DMS153 (cell line): ENCODE measurements at regions not wholly inside any gene's neighbourhood (a gene's known extent, or its start where the extent isn't known, plus 50 kb on each side); places are given as distances from the start of the nearest gene placed in this dataset.

ENCODE experiments used
- DNase-seq: peaks from one replicate; lab custom pipeline; 2025; lab: John Stamatoyannopoulos, UW

GRCh38 chr20:56925082-56925830, 296.1 kb downstream of the TFAP2C start:
- DNase-seq: no peak

GRCh38 chr20:56925831-56926170, 296.7 kb downstream of the TFAP2C start:
- DNase-seq: no peak

GRCh38 chr20:56926501-56926900, 297.4 kb downstream of the TFAP2C start:
- no peak for DNase-seq

GRCh38 chr20:56927127-56927526, 298.0 kb downstream of the TFAP2C start:
- no peak for DNase-seq

- DNase-seq: no peak
These were observed 298.9 kb downstream of the TFAP2C start for GRCh38 chr20:56928007-56928406.

- DNase-seq: no peak
These were observed 300.5 kb downstream of the TFAP2C start for GRCh38 chr20:56929606-56930005.

- no peak for DNase-seq
These were observed 301.8 kb downstream of the TFAP2C start for GRCh38 chr20:56930876-56931275.

- no peak for DNase-seq
These were observed 303.6 kb downstream of the TFAP2C start for GRCh38 chr20:56932575-56933330.

GRCh38 chr20:56933331-56933698, 304.2 kb downstream of the TFAP2C start:
- DNase-seq: no peak

- no peak for DNase-seq
These were observed 305.8 kb downstream of the TFAP2C start for GRCh38 chr20:56934888-56935287.

- no peak for DNase-seq
These were observed 311.4 kb downstream of the TFAP2C start for GRCh38 chr20:56940466-56940865.

GRCh38 chr20:56941101-56941686, 312.1 kb downstream of the TFAP2C start:
- DNase-seq: no peak

GRCh38 chr20:56943946-56944945, 315.1 kb downstream of the TFAP2C start:
- no peak for DNase-seq

- no peak for DNase-seq
These were observed 316.0 kb downstream of the TFAP2C start for GRCh38 chr20:56945057-56945456.

GRCh38 chr20:56945901-56946300, 316.8 kb downstream of the TFAP2C start:
- no peak for DNase-seq

GRCh38 chr20:56949318-56949717, 317.1 kb downstream of the BMP7 start:
- no peak for DNase-seq

GRCh38 chr20:56952258-56953047, 314.0 kb downstream of the BMP7 start:
- no peak for DNase-seq

- DNase-seq: no peak
These were observed 313.3 kb downstream of the BMP7 start for GRCh38 chr20:56953048-56953586.

- no peak for DNase-seq
These were observed 311.6 kb downstream of the BMP7 start for GRCh38 chr20:56954797-56955196.

- DNase-seq: no peak
These were observed 310.8 kb downstream of the BMP7 start for GRCh38 chr20:56955680-56956079.

GRCh38 chr20:56956534-56956933, 309.9 kb downstream of the BMP7 start:
- no peak for DNase-seq
